GM12872 (cell line): ENCODE measurements at regions not wholly inside any gene's neighbourhood (a gene's known extent, or its start where the extent isn't known, plus 50 kb on each side); places are given as distances from the start of the nearest gene placed in this dataset.

ENCODE experiments used
- TF ChIP-seq, protein P1 (sequence below): IDR thresholded peaks from 3 replicates; pipeline ENCODE4 v1.5.1; 2011; ENCODE audit warnings: low read depth, mild to moderate bottlenecking, low read length, moderate library complexity; ENCODE audit not compliant: insufficient read depth

DNA sequence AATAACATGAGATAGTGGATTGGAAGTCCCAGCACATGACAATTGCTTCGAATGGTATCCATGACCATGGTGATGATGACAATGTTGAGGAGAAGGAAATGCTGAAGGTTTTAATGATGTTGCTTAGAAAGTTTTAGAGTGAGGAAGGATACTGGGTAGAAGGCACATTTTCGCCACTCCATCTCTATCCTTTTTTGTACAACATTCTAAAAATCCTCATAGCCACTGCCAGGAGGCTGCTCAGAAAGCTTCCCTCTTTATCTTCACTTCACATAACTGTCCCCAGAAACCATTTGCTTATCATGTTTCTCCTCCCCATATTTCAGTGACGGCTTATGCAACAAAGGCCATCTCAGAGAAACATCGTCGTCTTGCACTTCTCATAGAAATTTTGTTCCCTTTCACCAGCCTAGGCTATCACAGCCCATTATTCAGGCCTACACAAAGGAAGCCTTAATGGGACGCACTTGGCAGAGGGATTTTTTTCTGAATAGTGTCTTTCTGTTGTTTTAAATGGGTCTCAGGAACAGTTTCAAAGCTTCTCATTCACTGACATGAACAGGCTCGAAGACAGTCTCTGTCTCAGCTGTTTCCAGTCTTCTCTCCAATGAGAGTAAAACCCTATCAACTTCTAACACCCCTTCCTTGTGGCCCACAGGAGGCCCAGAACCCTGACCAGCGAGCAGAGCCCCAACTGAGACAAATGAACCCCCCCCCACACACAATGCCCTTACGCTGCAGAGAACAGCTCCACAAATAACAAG is 506.7 kb downstream of the HAPSTR1 start:
- TF ChIP-seq, protein P1, sequence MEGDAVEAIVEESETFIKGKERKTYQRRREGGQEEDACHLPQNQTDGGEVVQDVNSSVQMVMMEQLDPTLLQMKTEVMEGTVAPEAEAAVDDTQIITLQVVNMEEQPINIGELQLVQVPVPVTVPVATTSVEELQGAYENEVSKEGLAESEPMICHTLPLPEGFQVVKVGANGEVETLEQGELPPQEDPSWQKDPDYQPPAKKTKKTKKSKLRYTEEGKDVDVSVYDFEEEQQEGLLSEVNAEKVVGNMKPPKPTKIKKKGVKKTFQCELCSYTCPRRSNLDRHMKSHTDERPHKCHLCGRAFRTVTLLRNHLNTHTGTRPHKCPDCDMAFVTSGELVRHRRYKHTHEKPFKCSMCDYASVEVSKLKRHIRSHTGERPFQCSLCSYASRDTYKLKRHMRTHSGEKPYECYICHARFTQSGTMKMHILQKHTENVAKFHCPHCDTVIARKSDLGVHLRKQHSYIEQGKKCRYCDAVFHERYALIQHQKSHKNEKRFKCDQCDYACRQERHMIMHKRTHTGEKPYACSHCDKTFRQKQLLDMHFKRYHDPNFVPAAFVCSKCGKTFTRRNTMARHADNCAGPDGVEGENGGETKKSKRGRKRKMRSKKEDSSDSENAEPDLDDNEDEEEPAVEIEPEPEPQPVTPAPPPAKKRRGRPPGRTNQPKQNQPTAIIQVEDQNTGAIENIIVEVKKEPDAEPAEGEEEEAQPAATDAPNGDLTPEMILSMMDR, result no peak

DNA sequence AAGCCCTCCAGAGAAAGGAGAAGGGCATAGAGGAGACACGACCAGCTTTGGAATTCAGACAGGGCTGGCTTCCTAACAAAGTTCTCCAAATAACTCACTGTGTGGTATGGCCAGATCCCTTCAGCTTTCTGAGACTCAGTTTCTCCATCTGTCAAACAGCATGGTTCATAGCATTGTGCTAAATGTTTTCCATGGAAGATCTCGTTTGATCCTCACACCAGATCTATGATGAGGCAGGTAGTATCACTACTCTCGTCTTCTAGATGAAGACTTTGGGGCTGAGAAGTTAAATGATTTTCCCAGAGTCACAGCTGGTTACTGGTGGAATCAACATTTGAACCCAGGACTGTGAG is 507.3 kb downstream of the HAPSTR1 start:
- TF ChIP-seq, protein P1, result no peak

DNA sequence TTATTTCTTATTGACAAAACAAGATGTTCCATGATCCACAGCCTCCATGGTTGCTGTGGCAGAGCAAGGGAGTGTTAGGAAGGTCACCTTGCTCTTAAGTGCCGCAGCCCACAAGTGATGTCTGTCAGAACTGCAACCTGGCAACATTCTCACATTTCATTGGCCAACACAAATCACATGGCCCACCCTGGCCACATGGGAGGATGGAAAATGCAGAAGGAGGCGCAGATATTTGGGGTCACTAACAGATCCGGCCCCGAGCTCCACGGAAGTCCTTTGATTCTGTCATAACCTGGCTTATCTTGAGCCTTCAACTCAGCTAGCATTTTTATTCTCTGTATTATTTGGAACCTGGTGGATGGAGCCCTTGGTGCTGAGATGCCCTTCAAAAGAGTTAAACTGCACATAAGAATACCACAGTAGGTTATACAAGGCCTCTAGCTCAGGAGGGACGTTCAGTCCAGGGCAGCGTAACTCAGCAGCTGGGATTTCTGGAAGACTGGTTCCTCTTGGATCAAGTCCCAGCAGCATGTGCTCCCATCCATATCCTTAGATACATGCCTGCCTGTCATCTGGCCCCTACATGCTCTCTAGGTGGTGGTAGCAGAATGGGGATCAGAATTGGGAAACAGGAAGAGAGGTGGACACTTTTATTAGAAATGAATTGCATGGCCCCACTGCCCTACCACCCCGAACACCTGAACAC is 508.1 kb downstream of the HAPSTR1 start:
- TF ChIP-seq, protein P1, result no peak

DNA sequence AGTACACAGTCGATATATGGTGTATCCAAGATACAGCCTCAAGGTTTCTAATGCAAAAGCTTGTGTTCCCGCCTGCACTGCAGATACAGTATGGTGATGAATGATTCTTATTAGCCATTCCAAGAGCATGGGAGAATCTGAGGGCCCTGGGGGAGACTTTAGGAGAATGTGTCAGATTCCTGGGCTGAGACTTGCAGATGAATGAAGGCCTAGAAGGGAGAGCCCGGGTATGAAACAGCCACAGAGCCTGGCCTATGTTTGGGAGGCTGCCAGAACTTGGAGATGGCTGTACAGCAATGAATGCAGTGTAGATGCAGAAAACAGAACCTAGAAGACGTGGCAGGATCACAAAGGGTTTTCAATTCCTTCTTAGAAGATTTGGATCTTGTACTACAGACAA is 510.7 kb downstream of the HAPSTR1 start:
- TF ChIP-seq, protein P1, result no peak

DNA sequence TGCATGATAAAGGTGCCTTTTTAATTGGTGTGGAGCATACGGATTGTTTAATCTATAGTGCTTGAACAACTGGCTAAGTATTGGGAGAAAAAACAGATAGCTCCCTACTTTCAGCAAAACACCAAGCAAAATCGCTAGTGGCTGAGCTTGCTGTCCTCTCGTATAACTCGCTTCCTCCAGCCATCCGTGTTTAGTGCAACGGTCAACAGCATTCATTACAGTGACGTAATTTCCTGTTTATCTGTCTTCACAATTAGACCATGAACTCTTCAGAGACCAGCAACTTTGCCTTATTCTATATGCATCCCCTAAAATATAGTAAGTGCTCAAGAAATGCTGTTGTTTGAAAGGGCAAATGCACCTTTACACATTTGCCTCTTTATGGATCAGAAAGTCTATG is 511.9 kb downstream of the HAPSTR1 start:
- TF ChIP-seq, protein P1, result no peak

DNA sequence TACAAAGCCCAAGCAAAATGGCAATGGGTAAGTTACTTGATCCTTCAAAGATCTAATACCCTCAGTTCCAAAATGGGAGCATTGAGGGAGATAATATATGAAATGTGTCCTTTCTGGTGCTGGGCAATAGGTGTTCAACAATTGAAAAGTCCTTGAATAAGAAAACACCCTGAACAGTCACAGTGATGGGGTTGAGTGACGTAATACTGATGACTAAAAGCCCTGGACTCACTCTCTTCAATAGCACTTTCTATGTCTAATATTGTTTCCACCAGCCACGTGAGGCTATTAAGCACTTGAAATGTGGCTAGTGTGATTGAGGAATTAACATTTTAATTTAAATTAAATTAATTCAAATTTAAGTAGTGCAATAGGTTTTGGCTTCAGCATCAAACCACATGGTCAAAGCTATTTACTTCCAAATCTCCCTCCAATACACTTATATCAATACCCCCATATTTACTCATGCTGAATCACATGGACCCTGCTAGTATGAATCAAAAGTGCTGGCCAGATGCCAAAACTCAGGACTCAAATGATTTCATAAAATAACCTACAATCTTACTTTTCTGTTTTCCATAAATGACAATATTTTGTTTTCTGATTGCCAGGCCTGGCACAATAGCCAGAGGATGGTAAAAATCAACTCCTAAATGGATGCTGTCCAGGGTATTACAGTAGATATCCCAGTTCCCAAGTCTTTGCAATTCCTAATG is 516.2 kb downstream of the HAPSTR1 start:
- TF ChIP-seq, protein P1, result no peak

DNA sequence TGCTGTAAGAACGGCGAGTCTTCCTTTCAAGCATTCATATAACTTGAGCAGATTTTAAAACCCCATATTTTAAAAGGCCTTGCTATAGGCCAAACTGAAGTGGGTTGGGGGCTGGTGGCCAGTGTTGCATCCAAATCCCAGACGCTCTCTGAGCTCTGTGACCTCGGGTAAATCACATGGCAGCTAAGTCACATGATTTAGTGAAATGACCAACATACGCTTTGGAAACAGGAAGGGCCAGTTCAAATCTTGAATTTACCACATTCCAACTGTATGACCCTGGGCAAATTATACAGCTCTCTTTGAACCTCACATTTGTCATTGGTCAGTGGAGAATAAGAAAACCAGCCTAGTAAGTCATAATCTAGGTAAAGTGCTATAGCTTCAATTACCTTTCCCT is 519.3 kb downstream of the HAPSTR1 start:
- TF ChIP-seq, protein P1, result no peak
